ENCODE measurements at regions not wholly inside any gene's neighbourhood (a gene's known extent, or its start where the extent isn't known, plus 50 kb on each side); places are given as distances from the start of the nearest gene placed in this dataset.

DNA sequence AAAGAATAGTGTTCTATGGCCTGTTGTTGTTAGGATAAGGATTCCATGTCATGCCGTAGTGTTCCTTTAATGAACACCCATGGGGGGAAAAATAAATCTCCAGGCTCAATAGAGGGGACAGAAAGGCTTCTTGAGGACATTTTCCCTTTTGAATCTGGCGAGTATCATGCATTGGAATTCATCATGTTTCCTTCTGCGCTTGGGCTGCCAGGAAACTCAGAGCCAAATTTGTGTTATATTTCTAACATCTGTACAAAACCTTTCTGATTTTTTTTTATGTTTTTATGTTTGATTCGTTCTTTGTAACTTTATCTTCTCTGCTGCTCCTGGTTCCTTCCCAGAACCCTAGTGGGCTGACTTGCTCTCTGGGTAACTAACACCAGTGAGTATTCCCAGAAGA lies 1163.3 kb downstream of the VRK1 start:
- TF ChIP-seq TAF1 (IDR thresholded peaks at IDR 0.05; ENCODE audit: low read depth) (no peak), POLR2AphosphoS5 (IDR thresholded peaks at IDR 0.05) (no peak), RAD21 (conservative IDR thresholded peaks at IDR 0.05) (no peak), SMC3 (conservative IDR thresholded peaks at IDR 0.05; ENCODE audit: poor library complexity) (no peak)
- TF ChIP-seq, protein P1, sequence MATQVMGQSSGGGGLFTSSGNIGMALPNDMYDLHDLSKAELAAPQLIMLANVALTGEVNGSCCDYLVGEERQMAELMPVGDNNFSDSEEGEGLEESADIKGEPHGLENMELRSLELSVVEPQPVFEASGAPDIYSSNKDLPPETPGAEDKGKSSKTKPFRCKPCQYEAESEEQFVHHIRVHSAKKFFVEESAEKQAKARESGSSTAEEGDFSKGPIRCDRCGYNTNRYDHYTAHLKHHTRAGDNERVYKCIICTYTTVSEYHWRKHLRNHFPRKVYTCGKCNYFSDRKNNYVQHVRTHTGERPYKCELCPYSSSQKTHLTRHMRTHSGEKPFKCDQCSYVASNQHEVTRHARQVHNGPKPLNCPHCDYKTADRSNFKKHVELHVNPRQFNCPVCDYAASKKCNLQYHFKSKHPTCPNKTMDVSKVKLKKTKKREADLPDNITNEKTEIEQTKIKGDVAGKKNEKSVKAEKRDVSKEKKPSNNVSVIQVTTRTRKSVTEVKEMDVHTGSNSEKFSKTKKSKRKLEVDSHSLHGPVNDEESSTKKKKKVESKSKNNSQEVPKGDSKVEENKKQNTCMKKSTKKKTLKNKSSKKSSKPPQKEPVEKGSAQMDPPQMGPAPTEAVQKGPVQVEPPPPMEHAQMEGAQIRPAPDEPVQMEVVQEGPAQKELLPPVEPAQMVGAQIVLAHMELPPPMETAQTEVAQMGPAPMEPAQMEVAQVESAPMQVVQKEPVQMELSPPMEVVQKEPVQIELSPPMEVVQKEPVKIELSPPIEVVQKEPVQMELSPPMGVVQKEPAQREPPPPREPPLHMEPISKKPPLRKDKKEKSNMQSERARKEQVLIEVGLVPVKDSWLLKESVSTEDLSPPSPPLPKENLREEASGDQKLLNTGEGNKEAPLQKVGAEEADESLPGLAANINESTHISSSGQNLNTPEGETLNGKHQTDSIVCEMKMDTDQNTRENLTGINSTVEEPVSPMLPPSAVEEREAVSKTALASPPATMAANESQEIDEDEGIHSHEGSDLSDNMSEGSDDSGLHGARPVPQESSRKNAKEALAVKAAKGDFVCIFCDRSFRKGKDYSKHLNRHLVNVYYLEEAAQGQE (IDR thresholded peaks at IDR 0.05; ENCODE audit: borderline replicate concordance), result no peak
- H3F3A ChIP-seq (ENCODE audit: insufficient read depth, low read length, poor library complexity, severe bottlenecking), result no peaks in the 10 kb centered on the region
- H3K9me2 ChIP-seq (ENCODE audit: insufficient read depth, low read length), result no peaks in the 10 kb centered on the region
- no peak overlapping the region for H3K4me3 ChIP-seq (ENCODE audit: low read length)
- no peak overlapping the region for H3K9ac ChIP-seq (ENCODE audit: low read length)
- no peaks in the 10 kb centered on the region for H3K36me3 ChIP-seq (ENCODE audit: insufficient read depth, low read length)
- H3K4me2 ChIP-seq (ENCODE audit: low read length), result no peak overlapping the region
- H4K20me1 ChIP-seq (ENCODE audit: insufficient read depth), result no peaks in the 10 kb centered on the region
- H3K9me3 ChIP-seq (ENCODE audit: low read length), result no peaks in the 10 kb centered on the region
- no peak overlapping the region for H2AFZ ChIP-seq (ENCODE audit: low read depth, low read length)
- H3K27ac ChIP-seq (ENCODE audit: low read length), result no peak overlapping the region
- H3K27me3 ChIP-seq (ENCODE audit: insufficient read depth, low read depth, low read length), result no peaks in the 10 kb centered on the region
- H3K79me2 ChIP-seq (replicated peaks; ENCODE audit: insufficient read depth, low read length), result no peaks in the 10 kb centered on the region

DNA sequence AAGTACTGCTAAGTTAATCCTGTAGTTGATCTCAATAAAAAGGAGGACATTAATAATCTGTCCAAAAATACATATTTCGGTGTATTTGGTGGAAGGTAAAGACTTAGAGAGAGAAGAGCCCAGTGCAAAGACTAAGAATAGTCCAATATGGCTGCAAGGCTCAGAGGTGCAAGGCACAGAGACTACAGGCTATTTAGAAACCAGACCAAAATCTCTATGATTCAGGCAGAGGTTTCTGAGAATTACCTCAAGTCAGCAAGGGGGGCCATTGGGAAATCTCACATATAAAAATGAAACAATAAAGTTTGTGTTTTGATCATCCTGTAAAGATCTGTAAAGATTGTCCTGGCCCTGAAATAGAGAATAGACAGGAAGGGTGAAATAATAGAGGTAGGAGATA lies 1173.0 kb downstream of the VRK1 start:
- no peaks in the 10 kb centered on the region for H3K36me3 ChIP-seq (ENCODE audit: insufficient read depth, low read length)
- no peaks in the 10 kb centered on the region for H3K9me2 ChIP-seq (ENCODE audit: insufficient read depth, low read length)
- no peaks in the 10 kb centered on the region for H3F3A ChIP-seq (ENCODE audit: insufficient read depth, low read length, poor library complexity, severe bottlenecking)
- no peaks in the 10 kb centered on the region for H3K9me3 ChIP-seq (ENCODE audit: low read length)
- H3K27ac ChIP-seq (ENCODE audit: low read length), result no peak overlapping the region
- no peak overlapping the region for H3K4me3 ChIP-seq (ENCODE audit: low read length)
- H3K4me2 ChIP-seq (ENCODE audit: low read length), result no peak overlapping the region
- TF ChIP-seq TAF1 (IDR thresholded peaks at IDR 0.05; ENCODE audit: low read depth) (no peak), EP300 (conservative IDR thresholded peaks at IDR 0.05; ENCODE audit: poor library complexity, severe bottlenecking) (no peak), MXI1 (conservative IDR thresholded peaks at IDR 0.05; ENCODE audit: poor library complexity, severe bottlenecking) (no peak), SMC3 (conservative IDR thresholded peaks at IDR 0.05; ENCODE audit: poor library complexity) (no peak), RAD21 (conservative IDR thresholded peaks at IDR 0.05) (no peak), EZH2 (IDR thresholded peaks at IDR 0.05; ENCODE audit: borderline replicate concordance, insufficient read depth, low read length, poor library complexity, severe bottlenecking) (no peak), POLR2AphosphoS5 (IDR thresholded peaks at IDR 0.05) (no peak)
- TF ChIP-seq, protein P2, sequence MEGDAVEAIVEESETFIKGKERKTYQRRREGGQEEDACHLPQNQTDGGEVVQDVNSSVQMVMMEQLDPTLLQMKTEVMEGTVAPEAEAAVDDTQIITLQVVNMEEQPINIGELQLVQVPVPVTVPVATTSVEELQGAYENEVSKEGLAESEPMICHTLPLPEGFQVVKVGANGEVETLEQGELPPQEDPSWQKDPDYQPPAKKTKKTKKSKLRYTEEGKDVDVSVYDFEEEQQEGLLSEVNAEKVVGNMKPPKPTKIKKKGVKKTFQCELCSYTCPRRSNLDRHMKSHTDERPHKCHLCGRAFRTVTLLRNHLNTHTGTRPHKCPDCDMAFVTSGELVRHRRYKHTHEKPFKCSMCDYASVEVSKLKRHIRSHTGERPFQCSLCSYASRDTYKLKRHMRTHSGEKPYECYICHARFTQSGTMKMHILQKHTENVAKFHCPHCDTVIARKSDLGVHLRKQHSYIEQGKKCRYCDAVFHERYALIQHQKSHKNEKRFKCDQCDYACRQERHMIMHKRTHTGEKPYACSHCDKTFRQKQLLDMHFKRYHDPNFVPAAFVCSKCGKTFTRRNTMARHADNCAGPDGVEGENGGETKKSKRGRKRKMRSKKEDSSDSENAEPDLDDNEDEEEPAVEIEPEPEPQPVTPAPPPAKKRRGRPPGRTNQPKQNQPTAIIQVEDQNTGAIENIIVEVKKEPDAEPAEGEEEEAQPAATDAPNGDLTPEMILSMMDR (IDR thresholded peaks at IDR 0.05; ENCODE audit: poor library complexity, severe bottlenecking), result no peak
- TF ChIP-seq, protein P1 (IDR thresholded peaks at IDR 0.05; ENCODE audit: borderline replicate concordance), result no peak
- H3K9ac ChIP-seq (ENCODE audit: low read length), result no peak overlapping the region
- H3K27me3 ChIP-seq (ENCODE audit: insufficient read depth, low read depth, low read length), result no peaks in the 10 kb centered on the region
- H2AFZ ChIP-seq (ENCODE audit: low read depth, low read length), result no peak overlapping the region
- H4K20me1 ChIP-seq (ENCODE audit: insufficient read depth), result no peaks in the 10 kb centered on the region
- H3K79me2 ChIP-seq (replicated peaks; ENCODE audit: insufficient read depth, low read length), result no peaks in the 10 kb centered on the region

Data from neural cell (in vitro differentiated cells).